B cell (primary cell): ENCODE measurements at regions not wholly inside any gene's neighbourhood (a gene's known extent, or its start where the extent isn't known, plus 50 kb on each side); places are given as distances from the start of the nearest gene placed in this dataset.

Source experiments
- ATAC-seq: fragments of 200-7000 bp; cut with Tn5 transposase; one replicate; pipeline ENCODE4 v1.10.0; 2021; ENCODE audit warnings: low read depth, mild to moderate bottlenecking, moderate number of reproducible peaks, moderate library complexity
- CTCF ChIA-PET: fragments of 350-600 bp; sonication (Branson Sonifier 250); formaldehyde crosslinking; loops from one replicate; lab custom pipeline; 2021; ENCODE audit warnings: antibody characterized with exemption, inconsistent platforms; lab: Charles Lee
- POLR2A ChIA-PET: fragments of 350-600 bp; sonication (Branson Sonifier 250); formaldehyde crosslinking; loops from one replicate; lab custom pipeline; 2021; ENCODE audit warnings: antibody characterized with exemption; lab: Charles Lee
- DNase-seq: peaks from one replicate; pipeline ENCODE4 v3.0.0; 2013
- H2AFZ ChIP-seq: 2 replicates; pipeline ENCODE4 v1.6.1; 2012; ENCODE audit warnings: mild to moderate bottlenecking, low read depth, low read length; ENCODE audit not compliant: insufficient read depth, poor library complexity, severe bottlenecking
- H3K27ac ChIP-seq, 2 donors: 1 replicate in 1 of 2; 2 replicates in 1 of 2; pipeline ENCODE4 v1.5.1; 2012 to 2013; ENCODE audit warnings: low read length in 2 of 2, mild to moderate bottlenecking in 2 of 2, moderate library complexity in 1 of 2
- H3K27me3 ChIP-seq, 4 experiments: fragments of 200-600 bp in 1 of 4; sonication (generic) in 1 of 4; replicated peaks in 1 of 4; 1 replicate in 2 of 4; 2 replicates in 2 of 4; pipeline versions ENCODE4 v1.6.1 to v1.7.0; 2013 to 2016; ENCODE audit warnings: low read length in 3 of 4, mild to moderate bottlenecking in 2 of 4, mixed read lengths in 1 of 4, moderate library complexity in 1 of 4; ENCODE audit not compliant: insufficient read depth in 4 of 4, control insufficient read depth in 3 of 4; ENCODE audit errors: control extremely low read depth in 1 of 4
- H3K36me3 ChIP-seq, 2 experiments: replicated peaks in 1 of 2; 1 replicate in 1 of 2; 2 replicates in 1 of 2; pipeline versions ENCODE4 v1.6.1 to v1.7.1; 2013; ENCODE audit warnings: low read length in 1 of 2; ENCODE audit not compliant: insufficient read depth in 2 of 2, control insufficient read depth in 1 of 2; ENCODE audit errors: control extremely low read depth in 1 of 2, extremely low read depth in 1 of 2
- H3K4me1 ChIP-seq, 2 donors: fragments of 200-600 bp in 1 of 2; sonication (generic) in 1 of 2; 1 replicate in 1 of 2; 2 replicates in 1 of 2; pipeline versions ENCODE4 v1.5.1 to v1.6.1; 2013 to 2017; ENCODE audit warnings: low read length in 2 of 2; ENCODE audit not compliant: control insufficient read depth in 2 of 2, insufficient read depth in 2 of 2
- H3K4me2 ChIP-seq: replicated peaks from 2 replicates; pipeline ENCODE3; 2012; ENCODE audit warnings: mild to moderate bottlenecking, low read depth, low read length; ENCODE audit not compliant: poor library complexity, severe bottlenecking
- H3K4me3 ChIP-seq, 5 experiments: fragments of 200-600 bp in 1 of 5; sonication (generic) in 1 of 5; 1 replicate in 3 of 5; 2 replicates in 2 of 5; pipeline versions ENCODE4 v1.5.1 to v1.7.0; 2011 to 2016; ENCODE audit warnings: low read length in 4 of 5, mild to moderate bottlenecking in 4 of 5, low read depth in 2 of 5, control low read depth in 1 of 5, moderate library complexity in 1 of 5; ENCODE audit not compliant: insufficient read depth in 1 of 5; ENCODE audit errors: control extremely low read depth in 1 of 5, extremely low read depth in 1 of 5
- H3K79me2 ChIP-seq: fragments of 200-600 bp; sonication (generic); one replicate; pipeline ENCODE4 v1.6.0; 2016; ENCODE audit warnings: low read length; ENCODE audit not compliant: control insufficient read depth, insufficient read depth
- H3K9ac ChIP-seq: fragments of 200-600 bp; sonication (generic); 2 replicates; pipeline ENCODE4 v1.6.1; 2017; ENCODE audit warnings: mild to moderate bottlenecking, low read length, moderate library complexity
- H3K9me3 ChIP-seq, 3 donors: one replicate each; pipeline versions ENCODE4 v1.6.1 to v1.7.1; 2013; ENCODE audit warnings: low read length in 2 of 3; ENCODE audit not compliant: control insufficient read depth in 2 of 3, insufficient read depth in 1 of 3; ENCODE audit errors: control extremely low read depth in 1 of 3
- H4K20me1 ChIP-seq: 2 replicates; pipeline ENCODE4 v1.6.0; 2012; ENCODE audit warnings: mild to moderate bottlenecking, low read length; ENCODE audit not compliant: insufficient read depth, control insufficient read depth, poor library complexity, severe bottlenecking
- H3K27ac Mint-ChIP-seq: one replicate; pipeline ENCODE4 v1.8.0; 2021; ENCODE audit warnings: mixed read lengths
- H3K27me3 Mint-ChIP-seq: one replicate; pipeline ENCODE4 v1.8.0; 2021; ENCODE audit warnings: mixed read lengths
- H3K4me1 Mint-ChIP-seq: one replicate; pipeline ENCODE4 v1.8.0; 2021; ENCODE audit warnings: mixed read lengths
- H3K4me3 Mint-ChIP-seq: one replicate; pipeline ENCODE4 v1.8.0; 2021; ENCODE audit warnings: mixed read lengths
- H3K9me3 Mint-ChIP-seq: one replicate; pipeline ENCODE4 v1.8.0; 2022; ENCODE audit warnings: mixed read lengths; ENCODE audit not compliant: insufficient read depth
- CTCF ChIP-seq: fragments of 200-600 bp; IDR thresholded peaks from one replicate; pipeline ENCODE4 v1.8.0; 2022; ENCODE audit warnings: antibody characterized with exemption, mild to moderate bottlenecking
- EZH2 ChIP-seq: IDR thresholded peaks from 2 replicates; pipeline ENCODE4 v1.6.1; 2012; ENCODE audit warnings: borderline replicate concordance, low read depth, mild to moderate bottlenecking, moderate library complexity, low read length; ENCODE audit not compliant: insufficient read depth, poor library complexity, severe bottlenecking
- WGBS: methylation state at CpG from one replicate; pipeline ENCODE4 v1.1.5; 2013; ENCODE audit warnings: missing lambda C conversion rate; ENCODE audit not compliant: insufficient coverage; 5-methylcytosine and 5-hydroxymethylcytosine counted together
- intact Hi-C: fragments of 100-400 bp; cut with micrococcal nuclease; formaldehyde crosslinking; loops from one replicate; pipeline ENCODE4 v1.10.0; 2022

- Histone ChIP-seq H3K4me1 (no peaks in the 10 kb centered on the region), H3K27me3 (no peaks in the 10 kb centered on the region), H3K4me2 (no peak overlapping the region), H3K79me2 (no peaks in the 10 kb centered on the region), H3K36me3 (no peaks in the 10 kb centered on the region), H3K27ac (no peak overlapping the region), H3K4me3 (no peak overlapping the region), H3K9me3 (peaks cover 0 to 3% (median 0%) of the 10 kb centered on the region in 3 donors), H4K20me1 (no peaks in the 10 kb centered on the region), H2AFZ (no peak overlapping the region), H3K9ac (no peak overlapping the region)
- intact Hi-C loops, result no loop called here
- Mint-ChIP-seq H3K4me1 (no peaks in the 10 kb centered on the region), H3K27me3 (no peaks in the 10 kb centered on the region), H3K4me3 (no peak overlapping the region), H3K9me3 (no peaks in the 10 kb centered on the region), H3K27ac (no peak overlapping the region)
- no peak for DNase-seq
- TF ChIP-seq CTCF, result no peak
- TF ChIP-seq EZH2, result no peak
- no peak for ATAC-seq
- ChIA-PET CTCF (no interaction called here), POLR2A (no interaction called here)
- 95% methylated on average over 10 of the region's 11 CpGs for WGBS
Measured at GRCh38 chr4:182015014-182015413, 228.2 kb upstream of the TENM3 start.

- H3K27me3 Mint-ChIP-seq, result no peaks in the 10 kb centered on the region
- Histone ChIP-seq H3K27me3 (no peaks in the 10 kb centered on the region), H3K4me3 (no peak overlapping the region), H2AFZ (no peak overlapping the region), H3K36me3 (no peaks in the 10 kb centered on the region), H4K20me1 (no peaks in the 10 kb centered on the region), H3K79me2 (no peaks in the 10 kb centered on the region), H3K27ac (no peak overlapping the region), H3K4me1 (no peaks in the 10 kb centered on the region), H3K9ac (no peak overlapping the region), H3K9me3 (peaks cover 0 to 3% (median 0%) of the 10 kb centered on the region in 3 donors), H3K4me2 (no peak overlapping the region)
- ChIA-PET CTCF (no interaction called here), POLR2A (no interaction called here)
- DNase-seq (no peak), ATAC-seq (no peak)
- H3K4me1 Mint-ChIP-seq, result no peaks in the 10 kb centered on the region
- intact Hi-C loops, result no loop called here
- no peak overlapping the region for H3K27ac Mint-ChIP-seq
- WGBS, result 90% methylated on average over 2 of the region's 6 CpGs
- TF ChIP-seq EZH2 (no peak), CTCF (no peak)
- no peak overlapping the region for H3K4me3 Mint-ChIP-seq
- no peaks in the 10 kb centered on the region for H3K9me3 Mint-ChIP-seq
Measured at GRCh38 chr4:182015893-182016292, 227.3 kb upstream of the TENM3 start.
